ENCODE measurements at regions not wholly inside any gene's neighbourhood (a gene's known extent, or its start where the extent isn't known, plus 50 kb on each side); places are given as distances from the start of the nearest gene placed in this dataset.

DNA sequence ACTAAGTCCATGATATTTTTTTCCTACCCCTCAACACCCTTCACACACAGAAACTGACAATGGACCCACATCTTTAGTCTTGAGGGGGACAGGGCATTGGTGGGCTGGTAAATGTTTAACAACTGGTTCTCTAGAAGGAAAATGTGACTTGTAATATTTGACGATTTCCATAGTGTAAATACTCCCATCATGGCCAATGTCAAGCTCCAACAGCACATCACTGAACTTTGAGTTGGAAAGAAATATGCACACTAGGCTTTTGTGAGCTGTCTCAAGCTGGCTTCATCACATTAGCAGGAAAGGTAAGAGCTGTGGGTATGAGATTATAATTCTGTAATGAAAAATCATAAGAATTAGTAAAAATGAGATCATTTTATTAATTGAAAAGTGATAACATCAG is 189.9 kb upstream of the PRLR start:
- DNase-seq (ENCODE audit: low read depth), result no peak

DNA sequence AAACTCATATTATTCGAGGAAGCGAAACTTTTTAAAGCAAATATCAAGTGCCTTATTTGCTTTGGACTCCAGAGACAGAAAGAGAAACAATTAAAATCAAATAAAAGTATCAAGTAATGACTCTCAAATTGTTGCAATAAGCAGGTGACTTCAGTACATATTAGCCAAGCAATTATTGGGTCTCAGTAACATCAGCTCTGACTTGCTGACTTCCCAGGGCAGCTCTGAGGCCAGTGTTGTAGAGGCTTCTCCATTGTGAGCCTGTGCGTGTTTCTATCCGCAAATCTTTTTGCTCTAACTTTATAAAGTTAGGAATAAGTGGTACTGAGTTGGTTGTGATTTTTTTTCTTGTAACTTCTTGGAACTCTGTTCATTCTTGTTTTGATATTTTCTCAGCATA is 186.8 kb upstream of the PRLR start:
- no peak for DNase-seq (ENCODE audit: low read depth)

GRCh38 chr5:35416217-35416988 is 186.1 kb upstream of the PRLR start:
- DNase-seq (ENCODE audit: low read depth), result no peak

GRCh38 chr5:35415309-35415708 is 185.0 kb upstream of the PRLR start:
- no peak for DNase-seq (ENCODE audit: low read depth)

DNA sequence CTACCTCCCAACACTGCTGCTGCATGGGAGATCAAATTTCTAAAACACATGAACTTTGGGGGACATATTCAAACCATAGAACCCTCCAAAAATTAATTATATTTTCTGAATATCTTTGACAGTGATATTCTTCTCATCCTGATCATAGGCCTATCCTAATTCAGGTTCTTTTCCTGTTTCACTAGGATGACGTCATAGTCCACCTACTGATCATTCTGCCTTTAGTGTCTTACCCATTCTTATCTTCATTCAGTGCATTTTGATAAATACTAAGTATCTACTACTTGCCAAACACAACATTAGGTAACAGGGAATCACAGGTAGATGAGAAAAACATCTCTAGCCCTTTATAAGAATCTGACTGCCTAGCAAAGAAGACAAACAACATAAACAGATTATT is 179.1 kb upstream of the PRLR start:
- DNase-seq (ENCODE audit: low read depth), result no peak

DNA sequence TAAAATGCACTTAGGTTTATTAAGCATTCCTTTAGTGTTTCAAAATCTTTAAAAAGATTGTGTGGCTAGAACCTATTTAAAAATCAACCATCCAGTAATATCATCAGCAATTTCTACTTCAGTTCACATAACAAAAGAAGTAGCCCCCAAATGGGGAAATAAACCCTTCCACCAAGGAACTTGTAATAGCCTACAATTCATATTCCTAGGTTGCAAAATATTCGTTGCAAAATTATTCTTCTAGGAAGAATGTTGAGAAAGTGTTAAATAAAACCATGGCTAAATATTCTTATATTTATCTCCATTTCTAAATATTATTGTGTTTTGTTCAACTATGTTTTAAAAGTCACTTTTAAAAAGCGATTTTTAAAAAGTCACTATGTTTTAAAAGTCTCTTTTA is 177.9 kb upstream of the PRLR start:
- DNase-seq (ENCODE audit: low read depth), result no peak

DNA sequence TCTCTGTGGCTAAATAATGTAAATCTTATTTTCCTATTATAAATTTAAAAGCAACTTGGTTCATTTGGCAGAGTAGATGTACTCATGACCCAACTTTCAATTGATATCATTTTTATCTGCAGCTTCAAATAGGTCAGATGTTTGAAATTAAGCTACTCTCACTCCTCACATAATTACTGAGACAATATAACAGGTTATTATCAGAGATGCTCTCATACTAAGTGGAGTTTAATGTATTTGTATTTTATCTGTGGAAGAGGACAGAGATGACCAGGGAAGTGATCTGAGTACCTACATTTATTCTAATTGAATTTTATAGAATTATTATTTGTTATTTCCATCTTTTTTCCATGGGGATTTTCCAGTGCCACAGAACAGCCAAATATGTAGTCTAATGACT is 177.4 kb upstream of the PRLR start:
- DNase-seq (ENCODE audit: low read depth), result no peak

- no peak for DNase-seq (ENCODE audit: low read depth)
Measured at GRCh38 chr5:35405938-35406337, 175.7 kb upstream of the PRLR start.

DNA sequence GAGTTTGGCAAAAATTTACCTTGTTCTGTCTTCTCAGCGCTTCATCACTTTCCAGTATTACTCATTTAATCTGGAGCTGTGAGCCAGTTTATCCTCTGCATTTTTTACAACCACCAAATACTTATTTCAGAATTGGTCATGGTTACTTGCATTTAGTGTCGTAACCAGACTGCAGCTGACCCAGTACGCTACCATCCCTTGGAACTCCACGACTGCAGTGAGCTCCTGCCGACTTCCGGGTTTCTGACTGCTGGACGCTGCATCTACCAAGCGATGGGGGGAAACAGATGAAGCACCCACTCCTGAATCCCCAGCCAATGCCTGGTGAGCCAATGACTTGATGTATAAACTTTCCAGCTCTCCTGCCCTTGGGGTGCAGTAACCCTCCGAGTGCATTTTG is 174.4 kb upstream of the PRLR start:
- DNase-seq (ENCODE audit: low read depth), result no peak

- no peak for DNase-seq (ENCODE audit: low read depth)
Measured at GRCh38 chr5:35393901-35394300, 163.6 kb upstream of the PRLR start.

DNA sequence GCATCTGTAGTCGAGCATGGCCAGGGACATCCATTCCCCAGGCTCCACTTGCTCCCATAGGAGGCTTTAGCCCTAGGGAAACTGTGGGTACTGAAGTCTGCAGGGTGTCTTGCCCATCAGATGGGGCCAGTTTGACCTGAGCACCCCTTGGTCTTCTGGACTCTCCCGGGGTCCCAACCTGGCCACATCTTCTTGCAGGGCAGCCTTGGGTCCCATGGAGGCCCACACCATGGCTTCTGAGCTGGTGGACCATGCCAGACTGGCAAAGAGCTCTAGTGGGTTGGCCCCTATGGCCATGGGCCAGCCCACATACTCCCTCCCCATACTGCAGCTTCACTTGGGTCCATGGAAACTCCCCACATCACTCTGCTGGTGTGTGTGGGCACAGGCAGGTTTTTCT is 154.4 kb upstream of the PRLR start:
- no peak for DNase-seq (ENCODE audit: low read depth)

- no peak for DNase-seq (ENCODE audit: low read depth)
Measured at GRCh38 chr5:35383041-35383440, 152.8 kb upstream of the PRLR start.

DNA sequence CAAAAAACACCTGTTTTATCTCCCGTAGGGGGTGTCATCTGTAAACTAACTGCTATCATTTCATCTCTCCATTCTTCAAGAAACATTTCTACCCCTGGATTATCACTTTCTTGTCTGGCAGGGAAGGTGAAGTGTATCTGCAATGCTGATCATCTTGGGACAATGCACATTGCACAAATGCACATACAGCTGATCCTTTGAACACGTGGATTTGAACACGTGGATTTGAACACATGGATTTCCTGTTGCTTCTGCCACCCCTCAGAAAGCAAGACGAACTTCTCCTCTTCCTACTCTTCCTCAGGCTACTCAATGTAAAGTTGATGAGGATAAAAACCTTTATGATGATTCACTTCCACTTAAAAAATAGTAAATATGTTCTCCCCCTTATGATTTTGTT is 147.4 kb upstream of the PRLR start:
- DNase-seq (ENCODE audit: low read depth), result no peak

DNA sequence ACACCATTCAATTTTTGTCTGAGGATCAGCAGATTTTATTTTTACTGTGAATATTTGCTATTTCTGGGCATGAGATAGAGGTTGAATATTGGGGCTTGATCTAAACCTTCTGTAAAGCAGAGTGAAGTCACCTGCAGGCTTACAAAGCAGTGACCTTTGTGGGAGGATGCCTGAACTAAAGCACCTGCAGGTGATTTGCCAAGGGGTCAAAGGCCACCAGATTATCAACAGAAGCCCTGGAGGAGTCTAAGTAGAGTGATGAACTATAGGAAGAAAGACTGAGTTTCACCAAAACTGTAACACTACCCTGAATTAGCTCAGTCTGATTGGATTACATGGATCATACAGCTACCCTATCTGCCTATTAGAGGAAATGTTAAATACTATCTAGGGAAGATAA is 144.3 kb upstream of the PRLR start:
- no peak for DNase-seq (ENCODE audit: low read depth)

DNA sequence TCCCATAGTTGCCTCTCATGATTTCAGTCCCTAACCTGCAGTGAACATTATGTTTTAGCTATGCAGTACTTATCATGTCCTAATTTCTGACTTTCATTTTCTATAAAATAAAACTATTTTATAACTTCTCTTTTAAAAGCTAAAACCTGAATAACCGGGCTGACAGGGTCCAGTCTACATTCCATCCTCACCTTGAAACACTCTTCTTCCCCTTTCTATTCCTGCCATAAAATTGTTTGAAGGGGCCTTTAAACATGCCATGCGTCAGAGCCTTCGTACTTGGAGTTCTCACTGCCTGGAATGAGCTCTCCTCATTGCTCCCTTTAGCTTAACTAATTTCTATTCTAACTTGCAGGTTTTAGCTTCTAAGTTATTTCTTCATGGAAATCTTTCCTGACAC is 143.0 kb upstream of the PRLR start:
- DNase-seq (ENCODE audit: low read depth), result no peak

- no peak for DNase-seq (ENCODE audit: low read depth)
Measured at GRCh38 chr5:35372482-35372881, 142.2 kb upstream of the PRLR start.

DNA sequence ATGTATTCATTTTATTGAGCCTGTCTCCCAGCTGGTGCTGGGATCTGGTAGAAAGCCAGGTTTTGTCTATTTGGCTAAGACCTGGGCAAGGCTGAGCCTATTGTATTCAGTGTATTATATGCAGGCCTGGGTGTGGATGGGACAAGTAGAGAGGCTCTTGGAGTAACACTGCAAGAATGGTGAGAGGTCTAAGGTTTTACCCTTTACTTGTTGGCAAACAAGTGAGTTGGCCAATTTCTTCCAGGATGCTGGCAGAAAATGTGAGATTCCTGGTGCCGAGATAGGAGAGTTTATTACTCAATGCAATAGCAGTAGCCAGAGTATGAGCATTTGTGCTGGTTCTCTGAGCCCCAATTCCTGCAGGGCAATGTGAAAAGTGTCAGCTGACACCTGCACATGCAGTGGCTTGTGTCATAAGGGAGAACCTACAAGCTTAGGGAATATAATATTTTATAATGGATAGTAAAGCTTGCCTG is 141.7 kb upstream of the PRLR start:
- no peak for DNase-seq (ENCODE audit: low read depth)

DNA sequence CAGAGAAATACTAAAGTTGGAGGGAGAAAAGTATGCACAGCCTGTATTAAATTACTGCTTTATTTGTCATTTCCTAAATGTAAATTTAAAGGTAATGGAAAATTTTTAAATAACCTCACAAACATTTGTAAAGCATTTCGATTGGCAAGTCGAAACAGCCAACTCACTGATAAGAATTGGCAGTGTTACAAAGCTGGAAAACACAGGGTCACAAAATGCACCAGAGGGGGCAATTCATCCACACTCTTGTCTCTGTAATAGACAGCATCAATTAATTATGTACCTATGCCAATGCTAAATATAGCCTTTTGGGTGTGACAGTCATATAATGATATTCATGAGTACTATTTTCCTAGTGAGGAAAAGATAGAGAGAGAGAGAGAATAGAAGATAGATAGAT is 140.6 kb upstream of the PRLR start:
- DNase-seq (ENCODE audit: low read depth), result no peak

DNA sequence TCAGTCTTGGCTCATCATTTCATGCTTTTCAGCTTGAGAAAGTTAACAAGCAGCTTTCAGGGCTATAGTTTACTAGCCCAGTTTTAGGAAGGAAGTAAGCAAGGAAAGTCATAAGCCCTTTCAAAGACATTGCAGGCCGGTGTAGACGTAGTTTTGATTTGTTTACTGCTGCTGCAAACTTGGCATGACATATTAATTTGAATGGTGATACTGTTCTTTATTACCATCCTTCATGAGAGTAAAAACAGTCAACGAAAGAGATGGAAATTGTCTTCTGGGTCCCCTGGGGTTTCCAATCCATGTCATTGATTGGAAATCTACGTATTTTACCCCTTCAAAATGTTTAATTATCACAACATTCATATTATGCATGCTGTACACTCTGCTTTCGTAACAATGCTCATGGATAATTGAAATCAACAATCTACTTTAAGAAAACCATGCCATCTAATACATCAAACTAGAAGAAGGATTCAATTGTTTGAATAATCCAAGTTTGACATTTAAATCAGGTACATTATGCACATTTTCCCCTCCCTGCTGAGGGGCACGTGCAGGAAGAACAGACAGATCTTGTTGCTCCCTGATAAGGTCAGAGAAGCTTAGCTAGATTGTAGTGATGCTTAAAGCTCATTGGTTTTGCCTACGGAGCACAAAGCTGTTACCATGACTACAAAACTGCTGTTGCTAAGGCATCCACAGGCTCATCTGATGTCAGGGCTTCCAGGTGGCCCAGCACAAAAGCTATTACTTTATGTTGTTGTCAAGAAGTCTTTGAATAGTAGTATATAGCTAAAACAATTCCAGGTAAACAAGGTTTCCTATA is 139.9 kb upstream of the PRLR start:
- no peak for DNase-seq (ENCODE audit: low read depth)

DNA sequence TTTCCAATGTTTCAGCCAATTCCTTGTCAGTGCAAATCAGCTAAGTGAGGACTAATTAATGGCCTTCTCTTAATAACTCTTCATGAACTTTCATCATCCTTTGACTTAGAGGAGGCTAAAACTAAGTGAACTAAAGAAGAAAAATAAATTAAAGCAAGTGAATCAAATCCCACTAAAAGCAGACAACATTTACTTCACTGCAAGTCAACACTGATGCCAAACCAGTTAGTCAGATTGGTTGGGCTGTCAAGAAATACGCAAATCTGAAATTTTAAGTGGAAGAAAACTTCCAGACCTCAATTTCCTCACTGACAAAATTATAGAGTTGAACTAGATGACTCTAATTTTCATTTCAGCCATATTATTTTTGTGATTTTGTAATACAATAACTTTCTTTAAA is 137.2 kb upstream of the PRLR start:
- no peak for DNase-seq (ENCODE audit: low read depth)

DNA sequence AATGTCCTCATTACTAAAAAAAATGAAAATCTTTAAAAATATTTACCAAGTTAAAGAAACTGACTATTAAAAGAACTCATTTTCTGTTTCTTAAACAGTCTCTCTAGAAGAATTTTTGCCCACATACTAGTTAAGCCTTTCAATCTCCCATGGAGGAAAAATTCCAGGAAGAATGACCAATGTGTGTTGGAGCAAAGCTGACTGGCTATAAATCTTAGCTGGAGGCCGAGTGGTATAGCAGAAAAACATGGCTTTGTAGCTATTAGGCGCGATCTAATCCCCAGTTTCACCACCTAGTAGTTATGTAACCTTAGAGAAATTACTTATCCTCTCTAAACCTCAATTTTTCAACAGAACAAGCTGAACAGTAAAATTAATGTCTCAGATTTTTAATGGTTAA is 135.5 kb upstream of the PRLR start:
- no peak for DNase-seq (ENCODE audit: low read depth)

- no peak for DNase-seq (ENCODE audit: low read depth)
Measured at GRCh38 chr5:35364350-35364749, 134.1 kb upstream of the PRLR start.

DNA sequence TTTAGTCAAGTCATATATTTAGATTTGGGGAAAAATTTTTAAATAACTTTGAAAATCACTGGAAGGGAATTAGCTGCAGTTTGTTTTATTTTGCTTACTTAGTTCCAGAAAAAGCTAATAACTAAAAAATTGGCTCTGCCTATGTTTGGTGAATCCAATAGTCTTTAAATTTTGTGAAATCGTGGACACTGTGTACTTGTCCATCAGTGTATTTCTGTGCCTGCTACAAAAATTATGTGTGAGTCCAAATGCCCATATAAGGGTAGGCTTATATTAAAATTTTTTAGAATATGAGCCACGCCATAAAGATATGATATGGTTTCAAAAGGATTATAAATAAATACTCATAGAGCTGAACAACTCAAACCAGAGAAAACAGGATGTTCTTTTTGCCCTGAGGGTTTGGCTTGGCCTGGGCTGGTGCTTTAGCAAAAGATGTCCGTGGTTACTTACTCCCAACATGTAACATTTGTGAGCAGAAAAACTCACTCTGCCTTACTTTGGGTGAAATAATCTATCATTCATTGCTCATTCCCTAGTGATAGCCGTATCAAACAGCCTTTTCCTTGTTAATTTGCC is 133.2 kb upstream of the PRLR start:
- no peak for DNase-seq (ENCODE audit: low read depth)
